Psoas muscle (tissue), 7 donors: ENCODE measurements at regions not wholly inside any gene's neighbourhood (a gene's known extent, or its start where the extent isn't known, plus 50 kb on each side); places are given as distances from the start of the nearest gene placed in this dataset.

Source experiments
- ATAC-seq, 4 donors: fragments of 200-7000 bp; cut with Tn5 transposase; one replicate each; pipeline ENCODE4 v1.9.1; 2020; ENCODE audit warnings: moderate library complexity in 3 of 4, mild to moderate bottlenecking in 2 of 4
- DNase-seq, 2 donors: peaks; one replicate each; pipeline ENCODE4 v3.0.0-alpha.2; 2020
- H3K27ac ChIP-seq: fragments of 200-600 bp; one replicate; pipeline ENCODE4 v1.8.0; 2022
- H3K27me3 ChIP-seq, 3 donors: fragments of 200-600 bp in 1 of 3; one replicate each; pipeline versions ENCODE4 v1.6.1 to v1.8.0; 2013 to 2022; ENCODE audit warnings: low read length in 2 of 3, mild to moderate bottlenecking in 2 of 3, moderate library complexity in 1 of 3; ENCODE audit not compliant: insufficient read depth in 3 of 3
- H3K36me3 ChIP-seq, 2 donors: fragments of 200-600 bp in 1 of 2; one replicate each; pipeline versions ENCODE4 v1.6.1 to v1.8.0; 2013 to 2022; ENCODE audit warnings: low read depth in 1 of 2, mild to moderate bottlenecking in 1 of 2, moderate library complexity in 1 of 2; ENCODE audit not compliant: insufficient read depth in 1 of 2
- H3K4me1 ChIP-seq: fragments of 200-600 bp; one replicate; pipeline ENCODE4 v1.8.0; 2022
- H3K4me3 ChIP-seq: fragments of 200-600 bp; one replicate; pipeline ENCODE4 v1.8.0; 2022; ENCODE audit warnings: mild to moderate bottlenecking
- H3K9me3 ChIP-seq: fragments of 200-600 bp; one replicate; pipeline ENCODE4 v1.8.0; 2022
- CTCF ChIP-seq: fragments of 200-600 bp; IDR thresholded peaks from one replicate; pipeline ENCODE4 v1.8.0; 2022; ENCODE audit warnings: antibody characterized with exemption
- WGBS, 3 donors: extraction: QIAGEN DNeasy Blood & Tissue Kit; methylation state at CpG; one replicate each; pipeline versions ENCODE4 v1.1.6 to v1.1.7; 2013; 5-methylcytosine and 5-hydroxymethylcytosine counted together
- intact Hi-C, 2 donors: fragments of 100-400 bp; cut with DNase I; formaldehyde crosslinking; loops; one replicate each; pipeline versions ENCODE4 v1.11.0 to v1.14.2; 2022
- donor health status: healthy with polysubstance abuse.
- donor health status: DM: no; HTN: no; CAD: no; lungs with moderate emphysema.
- donor health status: Bipolar disorder and iron deficiency.
- donor health status: healthy.
- donor health status: DM: yes; HTN: yes; CAD: no.
- donor health status: DM: no; HTN: no; CAD: no.
- donor health status: DM: yes; HTN: yes; CAD: no.

- Histone ChIP-seq H3K9me3 (no peaks in the 10 kb centered on the region), H3K27me3 (no peaks in the 10 kb centered on the region), H3K4me3 (no peak overlapping the region), H3K4me1 (no peaks in the 10 kb centered on the region), H3K36me3 (no peaks in the 10 kb centered on the region), H3K27ac (no peak overlapping the region)
- no peak for DNase-seq
- intact Hi-C loops: no loop called here
- 34 to 51% (median 51%) methylated on average over 8 of the region's 8 CpGs for WGBS, 3 donors
- TF ChIP-seq CTCF: no peak
- ATAC-seq: no peak
These were observed 669.7 kb upstream of the SALL3 start for GRCh38 chr18:78309924-78310323.

- Histone ChIP-seq H3K36me3 (no peaks in the 10 kb centered on the region), H3K4me1 (no peaks in the 10 kb centered on the region), H3K27me3 (no peaks in the 10 kb centered on the region), H3K9me3 (no peaks in the 10 kb centered on the region), H3K27ac (no peak overlapping the region), H3K4me3 (no peak overlapping the region)
- intact Hi-C loops: no loop called here
- DNase-seq (no peak), ATAC-seq (no peak)
- no peak for TF ChIP-seq CTCF
- WGBS, 3 donors: 77 to 80% (median 80%) methylated on average over 15 of the region's 15 CpGs
These were observed 660.4 kb upstream of the SALL3 start for GRCh38 chr18:78319264-78319663.

- Histone ChIP-seq H3K27me3 (no peaks in the 10 kb centered on the region), H3K4me3 (no peak overlapping the region), H3K36me3 (no peaks in the 10 kb centered on the region), H3K27ac (no peak overlapping the region), H3K9me3 (no peaks in the 10 kb centered on the region), H3K4me1 (no peaks in the 10 kb centered on the region)
- no peak for TF ChIP-seq CTCF
- ATAC-seq: no peak
- DNase-seq: no peak
- intact Hi-C loops: no loop called here
- 79 to 90% (median 82%) methylated on average over 10 of the region's 10 CpGs for WGBS, 3 donors
These were observed 659.7 kb upstream of the SALL3 start for GRCh38 chr18:78319961-78320360.

- no peak overlapping the region for H3K4me3 ChIP-seq
- TF ChIP-seq CTCF: no peak
- no peaks in the 10 kb centered on the region for H3K36me3 ChIP-seq
- DNase-seq (no peak), ATAC-seq (no peak)
- H3K27ac ChIP-seq: no peak overlapping the region
- no peaks in the 10 kb centered on the region for H3K4me1 ChIP-seq
- no peaks in the 10 kb centered on the region for H3K27me3 ChIP-seq
- 74 to 82% (median 76%) methylated on average over 6 of the region's 6 CpGs for WGBS, 3 donors
- intact Hi-C loops: no loop called here
- H3K9me3 ChIP-seq: no peaks in the 10 kb centered on the region
These were observed 658.2 kb upstream of the SALL3 start for GRCh38 chr18:78321402-78321801.

- Histone ChIP-seq H3K27me3 (no peaks in the 10 kb centered on the region), H3K36me3 (no peaks in the 10 kb centered on the region), H3K4me3 (no peak overlapping the region), H3K4me1 (no peaks in the 10 kb centered on the region), H3K9me3 (no peaks in the 10 kb centered on the region), H3K27ac (no peak overlapping the region)
- 63 to 64% (median 63%) methylated on average over 14 of the region's 14 CpGs for WGBS, 3 donors
- ATAC-seq: no peak
- no peak for DNase-seq
- intact Hi-C loops: no loop called here
- TF ChIP-seq CTCF: no peak
These were observed 656.0 kb upstream of the SALL3 start for GRCh38 chr18:78323453-78324197.
